Neural cell (in vitro differentiated cells): ENCODE measurements at regions not wholly inside any gene's neighbourhood (a gene's known extent, or its start where the extent isn't known, plus 50 kb on each side); places are given as distances from the start of the nearest gene placed in this dataset.

ENCODE experiments used
- H2AFZ ChIP-seq: fragments of 200-600, 300-800 bp; sonication (generic), shearing (Covaris generic); 2 replicates; pipeline ENCODE4 v1.6.0; 2014; ENCODE audit warnings: low read depth, mild to moderate bottlenecking, antibody characterized with exemption, low read length, moderate library complexity
- H3F3A ChIP-seq: fragments of 200-600 bp; shearing (Covaris generic); 2 replicates; pipeline ENCODE4 v1.6.1; 2016; ENCODE audit warnings: mild to moderate bottlenecking, moderate library complexity, mixed read lengths, antibody characterized with exemption, low read length; ENCODE audit not compliant: insufficient read depth, poor library complexity, severe bottlenecking
- H3K27ac ChIP-seq: fragments of 200-600, 300-800 bp; sonication (generic), shearing (Covaris generic); 2 replicates; pipeline ENCODE4 v1.5.1; 2014; ENCODE audit warnings: mild to moderate bottlenecking, low read length, moderate library complexity
- H3K27me3 ChIP-seq: fragments of 300-800, 200-600 bp; sonication (generic), shearing (Covaris generic); 2 replicates; pipeline ENCODE4 v1.6.0; 2014; ENCODE audit warnings: mild to moderate bottlenecking, low read depth, low read length, moderate library complexity; ENCODE audit not compliant: insufficient read depth
- H3K36me3 ChIP-seq: fragments of 300-800, 200-600 bp; sonication (generic), shearing (Covaris generic); 2 replicates; pipeline ENCODE4 v1.5.1; 2014; ENCODE audit warnings: mild to moderate bottlenecking, antibody characterized with exemption, low read length, moderate library complexity; ENCODE audit not compliant: insufficient read depth
- H3K4me2 ChIP-seq: fragments of 300-800, 200-600 bp; sonication (generic), shearing (Covaris generic); 2 replicates; pipeline ENCODE4 v1.6.0; 2014; ENCODE audit warnings: mild to moderate bottlenecking, low read length
- H3K4me3 ChIP-seq: fragments of 300-800, 200-600 bp; sonication (generic), shearing (Covaris generic); 2 replicates; pipeline ENCODE4 v1.5.1; 2014; ENCODE audit warnings: mild to moderate bottlenecking, low read length, moderate library complexity
- H3K79me2 ChIP-seq: fragments of 200-600 bp; shearing (Covaris generic); replicated peaks from 2 replicates; pipeline ENCODE4 v1.6.0; 2014; ENCODE audit warnings: mild to moderate bottlenecking, low read length, moderate library complexity; ENCODE audit not compliant: insufficient read depth
- H3K9ac ChIP-seq: fragments of 300-800, 200-600 bp; sonication (generic), shearing (Covaris generic); 2 replicates; pipeline ENCODE4 v1.6.1; 2016; ENCODE audit warnings: mild to moderate bottlenecking, low read length, mixed read lengths
- H3K9me2 ChIP-seq: fragments of 200-600 bp; shearing (Covaris generic); 2 replicates; pipeline ENCODE4 v1.6.1; 2016; ENCODE audit warnings: mild to moderate bottlenecking, low read length, mixed read lengths; ENCODE audit not compliant: insufficient read depth
- H3K9me3 ChIP-seq: fragments of 200-600, 300-800 bp; sonication (generic), shearing (Covaris generic); 2 replicates; pipeline ENCODE4 v1.6.1; 2016; ENCODE audit warnings: mild to moderate bottlenecking, mixed run types, low read length, moderate library complexity, mixed read lengths
- H4K20me1 ChIP-seq: fragments of 200-600 bp; shearing (Covaris generic); 2 replicates; pipeline ENCODE4 v1.6.1; 2016; ENCODE audit warnings: mild to moderate bottlenecking, mixed run types; ENCODE audit not compliant: insufficient read depth
- EP300 ChIP-seq: fragments of 450-650 bp; conservative IDR thresholded peaks from 2 replicates; pipeline ENCODE4 v1.6.1; 2014; ENCODE audit warnings: antibody characterized with exemption, mild to moderate bottlenecking, moderate library complexity; ENCODE audit not compliant: poor library complexity, severe bottlenecking
- EZH2 ChIP-seq: fragments of 200-600, 300-800 bp; shearing (Covaris generic), sonication (generic); IDR thresholded peaks from 2 replicates; pipeline ENCODE4 v1.6.1; 2014; ENCODE audit warnings: antibody characterized with exemption, low read length, borderline replicate concordance, mild to moderate bottlenecking; ENCODE audit not compliant: insufficient read depth, poor library complexity, severe bottlenecking
- MXI1 ChIP-seq: fragments of 450-650 bp; conservative IDR thresholded peaks from 2 replicates; pipeline ENCODE4 v1.6.1; 2014; ENCODE audit warnings: antibody characterized with exemption, mild to moderate bottlenecking; ENCODE audit not compliant: poor library complexity, severe bottlenecking
- POLR2AphosphoS5 ChIP-seq: IDR thresholded peaks from 2 replicates; pipeline ENCODE4 v1.6.1; 2012
- RAD21 ChIP-seq: fragments of 450-650 bp; conservative IDR thresholded peaks from 2 replicates; pipeline ENCODE4 v1.6.1; 2014; ENCODE audit warnings: antibody characterized with exemption, mild to moderate bottlenecking, moderate library complexity
- SMC3 ChIP-seq: fragments of 450-650 bp; conservative IDR thresholded peaks from 2 replicates; pipeline ENCODE4 v1.6.1; 2014; ENCODE audit warnings: antibody characterized with exemption, mild to moderate bottlenecking, moderate library complexity; ENCODE audit not compliant: poor library complexity
- TAF1 ChIP-seq: IDR thresholded peaks from 2 replicates; pipeline ENCODE4 v1.6.1; 2012; ENCODE audit warnings: low read depth
- TF ChIP-seq, protein P1 (sequence below): fragments of 450-650 bp; IDR thresholded peaks from 2 replicates; pipeline ENCODE4 v1.5.1; 2014; ENCODE audit warnings: antibody characterized with exemption, mild to moderate bottlenecking, moderate library complexity; ENCODE audit not compliant: poor library complexity, severe bottlenecking
- TF ChIP-seq, protein P2 (sequence below): IDR thresholded peaks from 2 replicates; pipeline ENCODE4 v1.6.1; 2012; ENCODE audit warnings: borderline replicate concordance

DNA sequence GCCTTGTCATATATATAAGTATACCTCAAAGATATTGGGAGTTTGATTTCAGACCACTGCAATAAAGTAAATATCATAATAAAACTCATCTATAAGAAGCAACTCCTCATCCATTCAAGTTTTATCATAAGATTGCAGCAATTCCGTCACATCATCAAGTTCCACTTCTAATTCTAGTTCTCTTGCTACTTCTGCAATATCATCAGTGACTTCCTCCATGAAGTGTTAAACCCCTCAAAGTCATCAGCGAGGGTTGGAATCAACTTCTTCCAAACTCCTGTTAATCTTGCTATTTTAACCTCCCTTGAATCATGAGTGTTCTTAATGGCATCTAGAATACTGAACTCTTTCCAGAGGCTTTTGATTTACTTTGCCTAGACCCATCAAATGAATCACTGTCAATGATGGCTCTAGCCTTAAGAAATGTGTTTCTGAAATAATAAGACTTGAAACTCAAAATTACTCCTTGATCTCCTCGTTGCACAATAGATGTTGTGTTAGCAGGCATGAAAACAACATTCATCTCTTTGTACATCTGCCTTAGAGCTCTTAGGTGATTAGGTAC, 88.3 kb downstream of the RPE65 start:
- no peaks in the 10 kb centered on the region for H3K9me2 ChIP-seq
- peaks cover 6% of the 10 kb centered on the region for H3F3A ChIP-seq
- no peaks in the 10 kb centered on the region for H3K36me3 ChIP-seq
- no peak overlapping the region for H3K4me3 ChIP-seq
- no peak overlapping the region for H2AFZ ChIP-seq
- no peaks in the 10 kb centered on the region for H3K79me2 ChIP-seq
- H3K27ac ChIP-seq = no peak overlapping the region
- no peak overlapping the region for H3K4me2 ChIP-seq
- TF ChIP-seq EP300 (no peak), RAD21 (no peak), SMC3 (no peak), MXI1 (no peak)
- TF ChIP-seq, protein P1, sequence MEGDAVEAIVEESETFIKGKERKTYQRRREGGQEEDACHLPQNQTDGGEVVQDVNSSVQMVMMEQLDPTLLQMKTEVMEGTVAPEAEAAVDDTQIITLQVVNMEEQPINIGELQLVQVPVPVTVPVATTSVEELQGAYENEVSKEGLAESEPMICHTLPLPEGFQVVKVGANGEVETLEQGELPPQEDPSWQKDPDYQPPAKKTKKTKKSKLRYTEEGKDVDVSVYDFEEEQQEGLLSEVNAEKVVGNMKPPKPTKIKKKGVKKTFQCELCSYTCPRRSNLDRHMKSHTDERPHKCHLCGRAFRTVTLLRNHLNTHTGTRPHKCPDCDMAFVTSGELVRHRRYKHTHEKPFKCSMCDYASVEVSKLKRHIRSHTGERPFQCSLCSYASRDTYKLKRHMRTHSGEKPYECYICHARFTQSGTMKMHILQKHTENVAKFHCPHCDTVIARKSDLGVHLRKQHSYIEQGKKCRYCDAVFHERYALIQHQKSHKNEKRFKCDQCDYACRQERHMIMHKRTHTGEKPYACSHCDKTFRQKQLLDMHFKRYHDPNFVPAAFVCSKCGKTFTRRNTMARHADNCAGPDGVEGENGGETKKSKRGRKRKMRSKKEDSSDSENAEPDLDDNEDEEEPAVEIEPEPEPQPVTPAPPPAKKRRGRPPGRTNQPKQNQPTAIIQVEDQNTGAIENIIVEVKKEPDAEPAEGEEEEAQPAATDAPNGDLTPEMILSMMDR = no peak
- H3K9me3 ChIP-seq = no peaks in the 10 kb centered on the region
- no peaks in the 10 kb centered on the region for H3K27me3 ChIP-seq
- no peaks in the 10 kb centered on the region for H4K20me1 ChIP-seq
- H3K9ac ChIP-seq = no peak overlapping the region

DNA sequence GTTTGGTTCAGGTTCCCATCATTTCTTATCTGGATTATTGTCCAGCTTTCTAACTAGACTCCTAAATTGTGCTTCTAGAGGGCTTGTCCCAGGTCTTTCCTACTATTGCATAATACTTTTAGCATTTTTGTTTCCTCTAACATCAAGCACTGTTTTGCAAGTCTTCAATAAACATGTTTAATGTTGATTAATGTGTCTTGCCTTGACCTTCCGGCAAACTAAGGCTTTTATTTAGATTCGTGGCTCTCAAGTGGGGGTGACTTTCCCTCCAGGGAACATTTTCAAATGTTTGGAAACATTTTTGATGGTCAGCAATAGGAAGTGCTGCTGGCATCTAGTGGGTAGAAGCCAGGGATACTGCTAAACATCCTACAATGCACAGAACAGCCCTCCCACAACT, 90.7 kb downstream of the RPE65 start:
- Histone ChIP-seq H3K36me3 (no peaks in the 10 kb centered on the region), H4K20me1 (no peaks in the 10 kb centered on the region), H3K4me3 (no peak overlapping the region), H3K79me2 (no peaks in the 10 kb centered on the region), H2AFZ (no peak overlapping the region), H3K9me2 (no peaks in the 10 kb centered on the region), H3K27ac (no peak overlapping the region), H3K9ac (no peak overlapping the region), H3K4me2 (no peak overlapping the region), H3K27me3 (no peaks in the 10 kb centered on the region), H3F3A (no peaks in the 10 kb centered on the region), H3K9me3 (no peaks in the 10 kb centered on the region)
- TF ChIP-seq MXI1 = no peak
- no peak for TF ChIP-seq EP300
- TF ChIP-seq, protein P1 = no peak
- no peak for TF ChIP-seq RAD21
- TF ChIP-seq TAF1 = no peak
- no peak for TF ChIP-seq SMC3
- no peak for TF ChIP-seq POLR2AphosphoS5
- TF ChIP-seq EZH2 = no peak
- TF ChIP-seq, protein P2, sequence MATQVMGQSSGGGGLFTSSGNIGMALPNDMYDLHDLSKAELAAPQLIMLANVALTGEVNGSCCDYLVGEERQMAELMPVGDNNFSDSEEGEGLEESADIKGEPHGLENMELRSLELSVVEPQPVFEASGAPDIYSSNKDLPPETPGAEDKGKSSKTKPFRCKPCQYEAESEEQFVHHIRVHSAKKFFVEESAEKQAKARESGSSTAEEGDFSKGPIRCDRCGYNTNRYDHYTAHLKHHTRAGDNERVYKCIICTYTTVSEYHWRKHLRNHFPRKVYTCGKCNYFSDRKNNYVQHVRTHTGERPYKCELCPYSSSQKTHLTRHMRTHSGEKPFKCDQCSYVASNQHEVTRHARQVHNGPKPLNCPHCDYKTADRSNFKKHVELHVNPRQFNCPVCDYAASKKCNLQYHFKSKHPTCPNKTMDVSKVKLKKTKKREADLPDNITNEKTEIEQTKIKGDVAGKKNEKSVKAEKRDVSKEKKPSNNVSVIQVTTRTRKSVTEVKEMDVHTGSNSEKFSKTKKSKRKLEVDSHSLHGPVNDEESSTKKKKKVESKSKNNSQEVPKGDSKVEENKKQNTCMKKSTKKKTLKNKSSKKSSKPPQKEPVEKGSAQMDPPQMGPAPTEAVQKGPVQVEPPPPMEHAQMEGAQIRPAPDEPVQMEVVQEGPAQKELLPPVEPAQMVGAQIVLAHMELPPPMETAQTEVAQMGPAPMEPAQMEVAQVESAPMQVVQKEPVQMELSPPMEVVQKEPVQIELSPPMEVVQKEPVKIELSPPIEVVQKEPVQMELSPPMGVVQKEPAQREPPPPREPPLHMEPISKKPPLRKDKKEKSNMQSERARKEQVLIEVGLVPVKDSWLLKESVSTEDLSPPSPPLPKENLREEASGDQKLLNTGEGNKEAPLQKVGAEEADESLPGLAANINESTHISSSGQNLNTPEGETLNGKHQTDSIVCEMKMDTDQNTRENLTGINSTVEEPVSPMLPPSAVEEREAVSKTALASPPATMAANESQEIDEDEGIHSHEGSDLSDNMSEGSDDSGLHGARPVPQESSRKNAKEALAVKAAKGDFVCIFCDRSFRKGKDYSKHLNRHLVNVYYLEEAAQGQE = no peak
